ENCODE measurements at regions not wholly inside any gene's neighbourhood (a gene's known extent, or its start where the extent isn't known, plus 50 kb on each side); places are given as distances from the start of the nearest gene placed in this dataset.
"Not testable (repeated sequence)": the region's sequence is repeated elsewhere in the genome, so short reads cannot be mapped to it uniquely, and the experiment has no call there.

DNA sequence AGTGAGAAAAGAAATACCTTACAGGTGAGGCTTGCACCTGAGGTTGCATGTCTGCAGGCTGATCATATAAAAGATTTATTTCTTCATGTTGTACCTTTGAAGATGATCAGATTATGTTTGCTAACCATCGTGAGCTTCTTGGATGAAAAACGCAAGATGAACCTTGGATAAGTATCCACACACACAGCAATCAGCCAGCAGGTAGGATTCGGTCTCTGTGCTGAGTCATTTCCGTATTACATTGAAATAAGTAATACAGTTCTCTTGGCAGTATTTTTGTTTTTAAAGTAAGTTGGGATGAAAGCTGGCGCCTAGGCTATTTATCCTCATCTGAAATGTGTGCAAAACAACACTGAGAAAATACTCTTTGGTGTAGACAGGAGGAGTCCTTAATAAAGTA, 109.0 kb upstream of the PRKCQ start:
- H3K9ac ChIP-seq (ENCODE audit: low read depth in 2 of 2, low read length in 2 of 2), result no peak overlapping the region
- H3K4me3 ChIP-seq, result no peak overlapping the region
- TF ChIP-seq, protein P1, sequence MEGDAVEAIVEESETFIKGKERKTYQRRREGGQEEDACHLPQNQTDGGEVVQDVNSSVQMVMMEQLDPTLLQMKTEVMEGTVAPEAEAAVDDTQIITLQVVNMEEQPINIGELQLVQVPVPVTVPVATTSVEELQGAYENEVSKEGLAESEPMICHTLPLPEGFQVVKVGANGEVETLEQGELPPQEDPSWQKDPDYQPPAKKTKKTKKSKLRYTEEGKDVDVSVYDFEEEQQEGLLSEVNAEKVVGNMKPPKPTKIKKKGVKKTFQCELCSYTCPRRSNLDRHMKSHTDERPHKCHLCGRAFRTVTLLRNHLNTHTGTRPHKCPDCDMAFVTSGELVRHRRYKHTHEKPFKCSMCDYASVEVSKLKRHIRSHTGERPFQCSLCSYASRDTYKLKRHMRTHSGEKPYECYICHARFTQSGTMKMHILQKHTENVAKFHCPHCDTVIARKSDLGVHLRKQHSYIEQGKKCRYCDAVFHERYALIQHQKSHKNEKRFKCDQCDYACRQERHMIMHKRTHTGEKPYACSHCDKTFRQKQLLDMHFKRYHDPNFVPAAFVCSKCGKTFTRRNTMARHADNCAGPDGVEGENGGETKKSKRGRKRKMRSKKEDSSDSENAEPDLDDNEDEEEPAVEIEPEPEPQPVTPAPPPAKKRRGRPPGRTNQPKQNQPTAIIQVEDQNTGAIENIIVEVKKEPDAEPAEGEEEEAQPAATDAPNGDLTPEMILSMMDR (IDR thresholded peaks at IDR 0.05), result no peak
- no peak for DNase-seq
- H3K27ac ChIP-seq, result no peak overlapping the region
- intact Hi-C loops (cut with DNase I), result no loop called here
- H3K9me3 ChIP-seq, result no peaks in the 10 kb centered on the region
- no peaks in the 10 kb centered on the region for H3K36me3 ChIP-seq
- H3K4me1 ChIP-seq, result no peaks in the 10 kb centered on the region
- no peaks in the 10 kb centered on the region for H3K27me3 ChIP-seq

GRCh38 chr10:6680735-6681134, 100.7 kb upstream of the PRKCQ start:
- Histone ChIP-seq H3K4me1 (no peaks in the 10 kb centered on the region), H3K36me3 (no peaks in the 10 kb centered on the region), H3K4me3 (no peak overlapping the region), H3K9me3 (no peaks in the 10 kb centered on the region), H3K27ac (no peak overlapping the region), H3K27me3 (no peaks in the 10 kb centered on the region), H3K9ac (ENCODE audit: low read depth in 2 of 2, low read length in 2 of 2) (no peak overlapping the region)
- intact Hi-C loops (cut with DNase I), result no loop called here
- DNase-seq, result no peak
- TF ChIP-seq, protein P1 (IDR thresholded peaks at IDR 0.05), result no peak

DNA sequence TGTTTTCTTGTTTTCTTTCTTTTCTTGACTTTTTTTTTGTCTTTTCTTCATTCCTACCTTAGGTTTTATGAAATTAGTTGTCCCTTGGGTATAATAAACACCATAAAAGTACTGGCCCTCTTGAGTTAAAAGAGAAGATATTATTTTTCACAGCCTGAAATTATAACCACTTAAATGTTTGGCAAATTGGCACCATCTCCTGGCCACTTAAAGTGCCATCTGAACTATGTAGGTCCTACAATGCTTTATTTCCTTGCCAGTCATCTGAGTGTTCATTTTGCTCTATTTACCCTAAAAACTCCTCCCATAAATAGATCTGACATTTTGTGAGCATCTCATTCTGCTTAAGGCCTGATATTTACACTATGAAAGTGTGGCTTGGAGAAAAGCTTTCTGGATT, 98.9 kb upstream of the PRKCQ start:
- intact Hi-C loops (cut with DNase I), result loop anchor here (5.0 kb wide), 1 partner anchor 262 kb away; no protein-coding TSS in a partner anchor
- Histone ChIP-seq H3K36me3 (no peaks in the 10 kb centered on the region), H3K4me3 (no peak overlapping the region), H3K27me3 (no peaks in the 10 kb centered on the region), H3K27ac (no peak overlapping the region), H3K9me3 (no peaks in the 10 kb centered on the region), H3K4me1 (no peaks in the 10 kb centered on the region), H3K9ac (ENCODE audit: low read depth in 2 of 2, low read length in 2 of 2) (no peak overlapping the region)
- TF ChIP-seq, protein P1 (IDR thresholded peaks at IDR 0.05), result no peak
- DNase-seq, result no peak

- Histone ChIP-seq H3K4me3 (no peak overlapping the region), H3K36me3 (no peaks in the 10 kb centered on the region), H3K27me3 (no peaks in the 10 kb centered on the region), H3K4me1 (no peaks in the 10 kb centered on the region), H3K27ac (no peak overlapping the region), H3K9me3 (no peaks in the 10 kb centered on the region), H3K9ac (ENCODE audit: low read depth in 2 of 2, low read length in 2 of 2) (no peak overlapping the region)
- DNase-seq, result peak; percentile 62
- intact Hi-C loops (cut with DNase I), result loop anchor here (5.0 kb wide), 1 partner anchor 261 kb away; no protein-coding TSS in a partner anchor
- TF ChIP-seq, protein P1 (IDR thresholded peaks at IDR 0.05), result peak; percentile 66
Observed at GRCh38 chr10:6678211-6678803, 98.2 kb upstream of the PRKCQ start.

- H3K9me3 ChIP-seq; H3K9ac ChIP-seq (ENCODE audit: low read depth in 2 of 2, low read length in 2 of 2); H3K4me3 ChIP-seq; H3K4me1 ChIP-seq; DNase-seq; H3K36me3 ChIP-seq; H3K27ac ChIP-seq; H3K27me3 ChIP-seq: not testable (repeated sequence)
- intact Hi-C loops (cut with DNase I), result loop anchor here (5.0 kb wide), 1 partner anchor 260 kb away; no protein-coding TSS in a partner anchor
Observed at GRCh38 chr10:6677129-6677528, 97.1 kb upstream of the PRKCQ start.

GRCh38 chr10:6674291-6674690, 94.2 kb upstream of the PRKCQ start:
- no peak overlapping the region for H3K4me3 ChIP-seq
- no peaks in the 10 kb centered on the region for H3K4me1 ChIP-seq
- no peaks in the 10 kb centered on the region for H3K9me3 ChIP-seq
- intact Hi-C loops (cut with DNase I), result no loop called here
- no peak overlapping the region for H3K9ac ChIP-seq (ENCODE audit: low read depth in 2 of 2, low read length in 2 of 2)
- H3K36me3 ChIP-seq, result no peaks in the 10 kb centered on the region
- TF ChIP-seq, protein P1 (IDR thresholded peaks at IDR 0.05), result no peak
- DNase-seq, result no peak
- no peak overlapping the region for H3K27ac ChIP-seq
- H3K27me3 ChIP-seq, result no peaks in the 10 kb centered on the region
